ENCODE measurements at regions not wholly inside any gene's neighbourhood (a gene's known extent, or its start where the extent isn't known, plus 50 kb on each side); places are given as distances from the start of the nearest gene placed in this dataset.

DNA sequence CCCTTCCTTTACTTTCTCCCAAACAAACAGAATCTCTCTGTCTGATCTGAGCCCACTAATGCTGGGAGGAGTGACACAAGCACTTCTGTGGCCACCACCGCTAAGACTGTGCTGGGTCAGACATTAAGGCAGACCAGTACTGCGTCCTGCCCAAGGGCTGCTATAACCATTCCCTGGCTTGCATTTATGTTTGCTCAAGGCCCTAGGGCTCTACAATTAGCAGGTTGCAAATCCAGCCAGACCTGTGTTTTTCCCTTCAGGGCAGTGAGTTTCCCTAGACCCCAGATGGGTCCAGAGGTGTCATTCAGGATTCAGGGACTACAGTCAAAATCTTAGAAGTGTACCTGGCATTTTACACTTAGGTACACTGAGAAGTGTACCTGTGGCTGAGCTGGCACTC is 89.7 kb downstream of the SPANXN4 start:
- in situ Hi-C loops (cut with MboI; ENCODE audit: low pct_unique_long_range_greater_than_20kb, low sequenced_read_pairs, unreplicated experiment): no loop called here
- DNase-seq (ENCODE audit: low spot score): no peak
- TF ChIP-seq, protein P1, sequence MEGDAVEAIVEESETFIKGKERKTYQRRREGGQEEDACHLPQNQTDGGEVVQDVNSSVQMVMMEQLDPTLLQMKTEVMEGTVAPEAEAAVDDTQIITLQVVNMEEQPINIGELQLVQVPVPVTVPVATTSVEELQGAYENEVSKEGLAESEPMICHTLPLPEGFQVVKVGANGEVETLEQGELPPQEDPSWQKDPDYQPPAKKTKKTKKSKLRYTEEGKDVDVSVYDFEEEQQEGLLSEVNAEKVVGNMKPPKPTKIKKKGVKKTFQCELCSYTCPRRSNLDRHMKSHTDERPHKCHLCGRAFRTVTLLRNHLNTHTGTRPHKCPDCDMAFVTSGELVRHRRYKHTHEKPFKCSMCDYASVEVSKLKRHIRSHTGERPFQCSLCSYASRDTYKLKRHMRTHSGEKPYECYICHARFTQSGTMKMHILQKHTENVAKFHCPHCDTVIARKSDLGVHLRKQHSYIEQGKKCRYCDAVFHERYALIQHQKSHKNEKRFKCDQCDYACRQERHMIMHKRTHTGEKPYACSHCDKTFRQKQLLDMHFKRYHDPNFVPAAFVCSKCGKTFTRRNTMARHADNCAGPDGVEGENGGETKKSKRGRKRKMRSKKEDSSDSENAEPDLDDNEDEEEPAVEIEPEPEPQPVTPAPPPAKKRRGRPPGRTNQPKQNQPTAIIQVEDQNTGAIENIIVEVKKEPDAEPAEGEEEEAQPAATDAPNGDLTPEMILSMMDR (IDR thresholded peaks at IDR 0.05; ENCODE audit: extremely low read depth, insufficient read depth, missing control alignments): no peak

DNA sequence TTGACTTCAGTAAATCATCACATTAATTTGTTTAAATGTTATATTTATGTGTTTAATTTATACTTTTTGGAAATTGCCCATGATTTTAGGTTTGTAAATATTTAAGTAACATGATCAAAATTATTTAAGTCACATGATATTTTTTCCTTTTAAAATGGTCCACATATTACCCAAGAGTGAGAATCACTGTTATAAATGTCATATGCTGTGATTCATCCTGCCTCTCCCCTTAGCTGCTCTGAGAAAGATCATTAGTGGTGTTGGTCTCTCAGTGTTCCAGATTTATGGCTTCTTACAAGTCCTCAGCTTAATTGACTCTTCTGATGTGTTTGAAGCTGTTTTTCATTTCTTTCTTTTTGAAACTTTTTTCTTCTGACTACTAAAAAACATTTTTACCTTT is 70.1 kb downstream of the SPANXN4 start:
- TF ChIP-seq, protein P1 (IDR thresholded peaks at IDR 0.05; ENCODE audit: extremely low read depth, insufficient read depth, missing control alignments): no peak
- DNase-seq (ENCODE audit: low spot score): no peak
- in situ Hi-C loops (cut with MboI; ENCODE audit: low pct_unique_long_range_greater_than_20kb, low sequenced_read_pairs, unreplicated experiment): no loop called here

DNA sequence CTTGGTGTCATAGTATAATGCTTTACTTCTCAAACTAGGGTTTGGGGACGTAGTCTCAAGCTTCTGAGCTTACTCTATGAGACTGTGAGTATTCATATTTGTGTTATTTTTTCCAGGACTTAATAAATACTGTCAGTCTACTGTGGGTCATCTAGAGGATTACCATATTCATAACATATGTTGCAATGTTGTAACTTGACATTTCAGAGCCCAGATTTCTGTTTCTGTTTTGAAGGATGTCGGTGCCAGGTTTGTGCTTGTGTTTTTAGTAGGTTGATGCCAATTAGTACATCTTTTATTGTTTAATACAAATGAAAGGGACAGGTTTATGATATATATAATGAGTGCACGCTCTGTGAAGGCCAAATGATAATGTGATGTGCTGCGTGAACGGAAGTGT is 69.6 kb downstream of the SPANXN4 start:
- DNase-seq (ENCODE audit: low spot score): no peak

DNA sequence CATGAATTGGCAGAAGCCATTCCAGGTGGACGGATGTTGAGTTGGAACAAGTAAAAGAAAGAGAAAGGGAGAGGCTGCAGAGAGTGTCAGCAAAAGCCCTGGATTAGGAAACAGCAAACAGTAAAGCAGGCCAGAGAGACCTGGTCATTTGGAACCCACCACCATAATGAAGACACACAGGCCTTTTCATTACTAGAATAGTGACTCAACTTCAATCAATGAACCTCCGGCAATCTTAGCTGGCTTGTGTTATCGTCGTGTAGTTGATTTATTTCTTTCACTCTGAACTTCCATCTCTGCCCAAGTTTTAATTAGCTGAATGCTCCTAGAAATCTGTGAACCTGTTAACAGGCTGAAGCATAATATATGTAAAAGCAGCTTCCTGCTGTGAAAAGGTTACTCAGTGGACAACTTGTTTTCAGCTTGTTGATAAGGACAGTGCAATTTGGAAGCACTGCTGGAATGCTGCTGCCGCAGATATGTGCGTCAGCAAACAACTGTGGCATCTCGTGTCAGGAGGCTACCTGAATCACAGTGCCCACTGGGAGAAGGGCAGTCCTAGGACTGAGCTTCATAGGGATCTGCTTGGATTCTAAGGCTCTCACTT is 68.8 kb downstream of the SPANXN4 start:
- in situ Hi-C loops (cut with MboI; ENCODE audit: low pct_unique_long_range_greater_than_20kb, low sequenced_read_pairs, unreplicated experiment): no loop called here
- TF ChIP-seq, protein P1 (IDR thresholded peaks at IDR 0.05; ENCODE audit: extremely low read depth, insufficient read depth, missing control alignments): no peak
- DNase-seq (ENCODE audit: low spot score): no peak

More for the DNA sequence above, 69.6 kb downstream of the SPANXN4 start:
- in situ Hi-C loops (cut with MboI; ENCODE audit: low pct_unique_long_range_greater_than_20kb, low sequenced_read_pairs, unreplicated experiment): no loop called here
- TF ChIP-seq, protein P1 (IDR thresholded peaks at IDR 0.05; ENCODE audit: extremely low read depth, insufficient read depth, missing control alignments): no peak

Data from GM13977 (cell line).